HCT116 (cell line): ENCODE measurements at regions not wholly inside any gene's neighbourhood (a gene's known extent, or its start where the extent isn't known, plus 50 kb on each side); places are given as distances from the start of the nearest gene placed in this dataset.

Experiments
- ATF3 ChIP-seq: IDR thresholded peaks from 2 replicates; pipeline ENCODE4 v1.6.1; 2012
- CEBPB ChIP-seq: IDR thresholded peaks from 2 replicates; pipeline ENCODE4 v1.6.1; 2012; ENCODE audit warnings: low read depth
- CTCF ChIP-seq, 3 experiments: fragments of 200-600 bp in 1 of 3; sonication (generic) in 1 of 3; IDR thresholded peaks in 2 of 3; conservative IDR thresholded peaks in 1 of 3; 2 replicates each; pipeline ENCODE4 v1.5.1; 2012 to 2017; ENCODE audit warnings: low read depth in 2 of 3, low read length in 2 of 3, antibody characterized with exemption in 1 of 3, borderline replicate concordance in 1 of 3, control low read depth in 1 of 3, mild to moderate bottlenecking in 1 of 3, mixed read lengths in 1 of 3, mixed run types in 1 of 3, moderate library complexity in 1 of 3; ENCODE audit not compliant: insufficient read depth in 1 of 3
- EGR1 ChIP-seq: IDR thresholded peaks from 2 replicates; pipeline ENCODE4 v1.6.1; 2012; ENCODE audit warnings: low read depth
- ELF1 ChIP-seq: IDR thresholded peaks from 2 replicates; pipeline ENCODE4 v1.6.1; 2012; ENCODE audit warnings: low read depth, borderline replicate concordance
- EZH2phosphoT487 ChIP-seq: fragments of 200-600 bp; IDR thresholded peaks from 2 replicates; pipeline ENCODE4 v1.6.1; 2018; ENCODE audit warnings: antibody characterized with exemption, borderline replicate concordance
- POLR2A ChIP-seq: IDR thresholded peaks from 2 replicates; pipeline ENCODE4 v1.7.0; 2011; ENCODE audit warnings: borderline replicate concordance; ENCODE audit not compliant: insufficient read depth, insufficient read length; ENCODE audit errors: extremely low read depth
- RAD21 ChIP-seq: IDR thresholded peaks from 2 replicates; pipeline ENCODE4 v1.6.1; 2012; ENCODE audit warnings: low read depth, mild to moderate bottlenecking
- SIN3A ChIP-seq: IDR thresholded peaks from 2 replicates; pipeline ENCODE4 v1.6.1; 2012; ENCODE audit warnings: low read depth
- SP1 ChIP-seq: IDR thresholded peaks from 2 replicates; pipeline ENCODE4 v1.6.1; 2012; ENCODE audit warnings: low read depth
- ZBTB33 ChIP-seq: IDR thresholded peaks from 2 replicates; pipeline ENCODE4 v1.6.1; 2011; ENCODE audit warnings: mild to moderate bottlenecking, low read length, moderate library complexity; ENCODE audit not compliant: insufficient replicate concordance; ENCODE audit errors: extremely low read depth
- ZNF274 ChIP-seq: fragments of 200-500 bp; sonication (Bioruptor generic); IDR thresholded peaks from 2 replicates; pipeline ENCODE4 v1.6.1; 2014; ENCODE audit warnings: mild to moderate bottlenecking, low read depth, low read length, inconsistent platforms

GRCh38 chr3:8296461-8296860 lies 205.2 kb upstream of the LMCD1 start:
- TF ChIP-seq CTCF (IDR thresholded peaks at IDR 0.05 in 2 of 3, conservative IDR thresholded peaks at IDR 0.05 in 1 of 3; ENCODE audit: borderline replicate concordance in 1 of 3, insufficient read depth in 1 of 3, low read depth in 2 of 3, low read length in 2 of 3): no peak
- no peak for TF ChIP-seq ATF3
- no peak for TF ChIP-seq SP1
- TF ChIP-seq EGR1: no peak
- TF ChIP-seq POLR2A: no peak
- no peak for TF ChIP-seq ZNF274
- TF ChIP-seq ELF1: no peak
- no peak for TF ChIP-seq EZH2phosphoT487
- TF ChIP-seq SIN3A: no peak
- TF ChIP-seq CEBPB: no peak
- TF ChIP-seq RAD21: no peak
- no peak for TF ChIP-seq ZBTB33
